Endodermal cell (in vitro differentiated cells): ENCODE measurements at regions not wholly inside any gene's neighbourhood (a gene's known extent, or its start where the extent isn't known, plus 50 kb on each side); places are given as distances from the start of the nearest gene placed in this dataset.

Source experiments
- DNase-seq: peaks from one replicate; pipeline ENCODE4 v3.0.0-alpha.2; 2017
- H3K27ac ChIP-seq: 2 replicates; pipeline ENCODE4 v1.5.1; 2013; ENCODE audit warnings: mild to moderate bottlenecking, low read depth, low read length, moderate library complexity
- H3K27me3 ChIP-seq: 2 replicates; pipeline ENCODE4 v1.6.1; 2013; ENCODE audit warnings: mild to moderate bottlenecking, low read length, moderate library complexity; ENCODE audit not compliant: insufficient read depth, control insufficient read depth, poor library complexity, severe bottlenecking
- H3K36me3 ChIP-seq: 2 replicates; pipeline ENCODE4 v1.7.0; 2013; ENCODE audit warnings: mild to moderate bottlenecking, low read length, moderate library complexity; ENCODE audit not compliant: control insufficient read depth, insufficient read depth
- H3K4me1 ChIP-seq: one replicate; pipeline ENCODE4 v1.7.0; 2013; ENCODE audit warnings: low read length; ENCODE audit not compliant: control insufficient read depth, insufficient read depth
- H3K4me3 ChIP-seq: 2 replicates; pipeline ENCODE4 v1.5.1; 2013; ENCODE audit warnings: mild to moderate bottlenecking, low read length, moderate library complexity
- H3K9ac ChIP-seq: 2 replicates; pipeline ENCODE4 v1.6.1; 2013; ENCODE audit warnings: mild to moderate bottlenecking, low read length, moderate library complexity; ENCODE audit not compliant: poor library complexity, severe bottlenecking; ENCODE audit errors: extremely low read depth
- H3K9me3 ChIP-seq: 2 replicates; pipeline ENCODE4 v1.6.1; 2013; ENCODE audit warnings: mild to moderate bottlenecking, low read length, moderate library complexity; ENCODE audit not compliant: control insufficient read depth
- H3K27ac Mint-ChIP-seq: 2 replicates; pipeline ENCODE4 v1.8.0; 2020; ENCODE audit warnings: mixed read lengths
- H3K27me3 Mint-ChIP-seq: 2 replicates; pipeline ENCODE4 v1.8.0; 2021; ENCODE audit warnings: mild to moderate bottlenecking, mixed read lengths; ENCODE audit not compliant: insufficient read depth
- H3K36me3 Mint-ChIP-seq: 2 replicates; pipeline ENCODE4 v1.8.0; 2020; ENCODE audit warnings: low read depth, mixed read lengths
- H3K4me1 Mint-ChIP-seq: 2 replicates; pipeline ENCODE4 v1.8.0; 2020; ENCODE audit warnings: mixed read lengths
- H3K4me3 Mint-ChIP-seq: 2 replicates; pipeline ENCODE4 v1.8.0; 2020; ENCODE audit warnings: mild to moderate bottlenecking, moderate library complexity, mixed read lengths
- H3K9me3 Mint-ChIP-seq: 2 replicates; pipeline ENCODE4 v1.8.0; 2020; ENCODE audit warnings: mild to moderate bottlenecking, mixed read lengths
- WGBS, 2 experiments: methylation state at CpG; one replicate each; pipeline versions ENCODE4 v1.1.5 to v1.1.7; 2013; ENCODE audit warnings: missing lambda C conversion rate in 2 of 2, mixed read lengths in 1 of 2; ENCODE audit not compliant: insufficient coverage in 1 of 2, insufficient read length in 1 of 2; 5-methylcytosine and 5-hydroxymethylcytosine counted together
- TF ChIP-seq, protein P1 (sequence below): fragments of 200-600 bp; sonication (generic); conservative IDR thresholded peaks from 2 replicates; pipeline ENCODE4 v1.5.0; 2021; ENCODE audit warnings: antibody characterized with exemption, mild to moderate bottlenecking

DNA sequence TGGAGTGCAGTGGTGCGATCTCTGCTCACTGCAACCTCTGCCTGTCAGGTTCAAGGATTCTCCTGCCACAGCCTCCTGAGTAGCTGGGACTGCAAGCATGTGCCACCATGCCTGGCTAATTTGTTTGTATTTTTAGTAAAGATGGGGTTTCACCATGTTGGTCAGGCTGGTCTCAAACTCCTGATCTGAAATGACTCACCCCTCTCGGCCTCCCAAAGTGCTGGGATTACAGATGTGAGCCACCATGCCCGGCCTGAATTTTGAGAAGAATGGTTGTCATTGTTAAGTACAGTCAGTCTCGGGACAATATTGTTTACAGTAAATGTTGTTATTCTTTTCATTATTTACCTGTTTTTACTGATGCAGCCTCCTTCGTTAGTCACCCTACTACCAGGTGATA lies 1226.2 kb upstream of the TENM3 start:
- TF ChIP-seq, protein P1, sequence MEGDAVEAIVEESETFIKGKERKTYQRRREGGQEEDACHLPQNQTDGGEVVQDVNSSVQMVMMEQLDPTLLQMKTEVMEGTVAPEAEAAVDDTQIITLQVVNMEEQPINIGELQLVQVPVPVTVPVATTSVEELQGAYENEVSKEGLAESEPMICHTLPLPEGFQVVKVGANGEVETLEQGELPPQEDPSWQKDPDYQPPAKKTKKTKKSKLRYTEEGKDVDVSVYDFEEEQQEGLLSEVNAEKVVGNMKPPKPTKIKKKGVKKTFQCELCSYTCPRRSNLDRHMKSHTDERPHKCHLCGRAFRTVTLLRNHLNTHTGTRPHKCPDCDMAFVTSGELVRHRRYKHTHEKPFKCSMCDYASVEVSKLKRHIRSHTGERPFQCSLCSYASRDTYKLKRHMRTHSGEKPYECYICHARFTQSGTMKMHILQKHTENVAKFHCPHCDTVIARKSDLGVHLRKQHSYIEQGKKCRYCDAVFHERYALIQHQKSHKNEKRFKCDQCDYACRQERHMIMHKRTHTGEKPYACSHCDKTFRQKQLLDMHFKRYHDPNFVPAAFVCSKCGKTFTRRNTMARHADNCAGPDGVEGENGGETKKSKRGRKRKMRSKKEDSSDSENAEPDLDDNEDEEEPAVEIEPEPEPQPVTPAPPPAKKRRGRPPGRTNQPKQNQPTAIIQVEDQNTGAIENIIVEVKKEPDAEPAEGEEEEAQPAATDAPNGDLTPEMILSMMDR: no peak
- no peak overlapping the region for H3K27ac Mint-ChIP-seq
- no peak overlapping the region for H3K4me3 ChIP-seq
- WGBS, 2 experiments: 91 to 94% methylated on average over 4 to 5 of the region's 5 CpGs
- H3K9ac ChIP-seq: no peak overlapping the region
- no peaks in the 10 kb centered on the region for H3K36me3 ChIP-seq
- H3K36me3 Mint-ChIP-seq: no peaks in the 10 kb centered on the region
- H3K27me3 ChIP-seq: no peaks in the 10 kb centered on the region
- H3K4me1 ChIP-seq: no peaks in the 10 kb centered on the region
- H3K4me3 Mint-ChIP-seq: no peak overlapping the region
- H3K4me1 Mint-ChIP-seq: no peaks in the 10 kb centered on the region
- peaks cover 10% of the 10 kb centered on the region for H3K9me3 ChIP-seq
- H3K9me3 Mint-ChIP-seq: peaks cover 14% of the 10 kb centered on the region
- no peaks in the 10 kb centered on the region for H3K27me3 Mint-ChIP-seq
- DNase-seq: no peak
- H3K27ac ChIP-seq: no peak overlapping the region

GRCh38 chr4:181018472-181018871 lies 1224.7 kb upstream of the TENM3 start:
- Histone ChIP-seq H3K9ac (no peak overlapping the region), H3K9me3 (peaks cover 10% of the 10 kb centered on the region), H3K4me1 (no peaks in the 10 kb centered on the region), H3K4me3 (no peak overlapping the region), H3K27ac (no peak overlapping the region), H3K27me3 (no peaks in the 10 kb centered on the region), H3K36me3 (no peaks in the 10 kb centered on the region)
- Mint-ChIP-seq H3K36me3 (no peaks in the 10 kb centered on the region), H3K27ac (no peak overlapping the region), H3K4me3 (no peak overlapping the region), H3K27me3 (no peaks in the 10 kb centered on the region), H3K4me1 (no peaks in the 10 kb centered on the region), H3K9me3 (peaks cover 7% of the 10 kb centered on the region)
- 86 to 89% methylated on average over 4 of the region's 4 CpGs for WGBS, 2 experiments
- TF ChIP-seq, protein P1: no peak
- no peak for DNase-seq

- no peak overlapping the region for H3K4me3 ChIP-seq
- Mint-ChIP-seq H3K4me3 (no peak overlapping the region), H3K9me3 (peaks cover 3% of the 10 kb centered on the region), H3K36me3 (no peaks in the 10 kb centered on the region), H3K27me3 (no peaks in the 10 kb centered on the region), H3K4me1 (no peaks in the 10 kb centered on the region), H3K27ac (no peak overlapping the region)
- H3K9me3 ChIP-seq: peaks cover 10% of the 10 kb centered on the region
- DNase-seq: no peak
- 92 to 99% methylated on average over 2 to 5 of the region's 5 CpGs for WGBS, 2 experiments
- TF ChIP-seq, protein P1: no peak
- no peak overlapping the region for H3K9ac ChIP-seq
- H3K4me1 ChIP-seq: no peaks in the 10 kb centered on the region
- H3K27ac ChIP-seq: no peak overlapping the region
- H3K27me3 ChIP-seq: no peaks in the 10 kb centered on the region
- H3K36me3 ChIP-seq: no peaks in the 10 kb centered on the region
Observed at GRCh38 chr4:181018913-181019312, 1224.3 kb upstream of the TENM3 start.
